ENCODE measurements at regions not wholly inside any gene's neighbourhood (a gene's known extent, or its start where the extent isn't known, plus 50 kb on each side); places are given as distances from the start of the nearest gene placed in this dataset.
"Not testable (repeated sequence)": the region's sequence is repeated elsewhere in the genome, so short reads cannot be mapped to it uniquely, and the experiment has no call there.

- not testable (repeated sequence) for TF ChIP-seq EZH2 (IDR thresholded peaks at IDR 0.05); POLR2AphosphoS5 (IDR thresholded peaks at IDR 0.05; ENCODE audit: borderline replicate concordance, low read depth, low read length); FOXP2 (optimal IDR thresholded peaks at IDR 0.05; ENCODE audit: control extremely low read depth, extremely low read length, insufficient read depth)
Measured at GRCh38 chr4:141332359-141333181, 111.9 kb downstream of the ZNF330 start.

Data from SK-N-MC (cell line).